Esophagus squamous epithelium (tissue), 5 donors: ENCODE measurements at regions not wholly inside any gene's neighbourhood (a gene's known extent, or its start where the extent isn't known, plus 50 kb on each side); places are given as distances from the start of the nearest gene placed in this dataset.

Experiments used
- DNase-seq: peaks from one replicate; lab custom pipeline; 2025; lab: John Stamatoyannopoulos, UW
- H3K27ac ChIP-seq, 4 donors: fragments of 200-600 bp; sonication (generic); one replicate each; pipeline ENCODE4 v1.5.1; 2016 to 2019; ENCODE audit warnings: mild to moderate bottlenecking in 1 of 4
- H3K27me3 ChIP-seq, 4 donors: fragments of 200-600 bp; sonication (generic); 1 replicate in 3 of 4; 2 replicates in 1 of 4; pipeline versions ENCODE4 v1.5.1 to v1.6.0; 2017 to 2021; ENCODE audit warnings: antibody characterized with exemption in 1 of 4
- H3K36me3 ChIP-seq, 3 donors: fragments of 200-600 bp; sonication (generic); one replicate each; pipeline ENCODE4 v1.5.1; 2016 to 2019
- H3K4me1 ChIP-seq, 3 donors: fragments of 200-600 bp; sonication (generic); one replicate each; pipeline ENCODE4 v1.5.1; 2017 to 2019
- H3K4me3 ChIP-seq, 4 donors: fragments of 200-600 bp; sonication (generic); 1 replicate in 3 of 4; 2 replicates in 1 of 4; pipeline ENCODE4 v1.5.1; 2016 to 2019; ENCODE audit warnings: mild to moderate bottlenecking in 2 of 4, moderate library complexity in 1 of 4
- H3K9me3 ChIP-seq, 3 donors: fragments of 200-600 bp; sonication (generic); one replicate each; pipeline ENCODE4 v1.5.1; 2016 to 2019
- POLR2A ChIP-seq, 4 donors: fragments of 450-650 bp; IDR thresholded peaks; one replicate each; pipeline ENCODE4 v1.6.1; 2017; ENCODE audit warnings: antibody characterized with exemption in 4 of 4, mild to moderate bottlenecking in 4 of 4, moderate library complexity in 3 of 4
- WGBS, 2 donors: methylation state at CpG; one replicate each; pipeline ENCODE4 v1.1.5; 2018; 5-methylcytosine and 5-hydroxymethylcytosine counted together
- intact Hi-C: fragments of 100-400 bp; cut with DNase I; formaldehyde crosslinking; loops from one replicate; pipeline ENCODE4 v1.15.0; 2022
- TF ChIP-seq, protein P1 (sequence below), 6 experiments: fragments of 450-650 bp in 4 of 6; fragments of 200-600 bp in 2 of 6; sonication (generic) in 2 of 6; IDR thresholded peaks; one replicate each; pipeline ENCODE4 v1.5.1; 2016 to 2019; ENCODE audit warnings: antibody characterized with exemption in 6 of 6, mild to moderate bottlenecking in 4 of 6, moderate library complexity in 4 of 6
- donor health status: DM: yes; HTN: yes; CAD: no.

GRCh38 chr16:86643671-86644070 lies 65.3 kb downstream of the FOXL1 start:
- DNase-seq, result no peak
- WGBS, 2 donors, result 56 to 70% methylated on average over 6 of the region's 6 CpGs
- peaks cover 0 to 10% (median 8%) of the 10 kb centered on the region in 3 donors for H3K9me3 ChIP-seq
- intact Hi-C loops, result no loop called here
- no peak overlapping the region for H3K27ac ChIP-seq
- no peak overlapping the region for H3K4me3 ChIP-seq
- H3K27me3 ChIP-seq, result peaks cover 0 to 19% (median 0%) of the 10 kb centered on the region in 4 donors
- no peak for TF ChIP-seq POLR2A (IDR thresholded peaks at IDR 0.05)
- TF ChIP-seq, protein P1, sequence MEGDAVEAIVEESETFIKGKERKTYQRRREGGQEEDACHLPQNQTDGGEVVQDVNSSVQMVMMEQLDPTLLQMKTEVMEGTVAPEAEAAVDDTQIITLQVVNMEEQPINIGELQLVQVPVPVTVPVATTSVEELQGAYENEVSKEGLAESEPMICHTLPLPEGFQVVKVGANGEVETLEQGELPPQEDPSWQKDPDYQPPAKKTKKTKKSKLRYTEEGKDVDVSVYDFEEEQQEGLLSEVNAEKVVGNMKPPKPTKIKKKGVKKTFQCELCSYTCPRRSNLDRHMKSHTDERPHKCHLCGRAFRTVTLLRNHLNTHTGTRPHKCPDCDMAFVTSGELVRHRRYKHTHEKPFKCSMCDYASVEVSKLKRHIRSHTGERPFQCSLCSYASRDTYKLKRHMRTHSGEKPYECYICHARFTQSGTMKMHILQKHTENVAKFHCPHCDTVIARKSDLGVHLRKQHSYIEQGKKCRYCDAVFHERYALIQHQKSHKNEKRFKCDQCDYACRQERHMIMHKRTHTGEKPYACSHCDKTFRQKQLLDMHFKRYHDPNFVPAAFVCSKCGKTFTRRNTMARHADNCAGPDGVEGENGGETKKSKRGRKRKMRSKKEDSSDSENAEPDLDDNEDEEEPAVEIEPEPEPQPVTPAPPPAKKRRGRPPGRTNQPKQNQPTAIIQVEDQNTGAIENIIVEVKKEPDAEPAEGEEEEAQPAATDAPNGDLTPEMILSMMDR (IDR thresholded peaks at IDR 0.05), result no peak
- no peaks in the 10 kb centered on the region for H3K4me1 ChIP-seq
- H3K36me3 ChIP-seq, result no peaks in the 10 kb centered on the region

DNA sequence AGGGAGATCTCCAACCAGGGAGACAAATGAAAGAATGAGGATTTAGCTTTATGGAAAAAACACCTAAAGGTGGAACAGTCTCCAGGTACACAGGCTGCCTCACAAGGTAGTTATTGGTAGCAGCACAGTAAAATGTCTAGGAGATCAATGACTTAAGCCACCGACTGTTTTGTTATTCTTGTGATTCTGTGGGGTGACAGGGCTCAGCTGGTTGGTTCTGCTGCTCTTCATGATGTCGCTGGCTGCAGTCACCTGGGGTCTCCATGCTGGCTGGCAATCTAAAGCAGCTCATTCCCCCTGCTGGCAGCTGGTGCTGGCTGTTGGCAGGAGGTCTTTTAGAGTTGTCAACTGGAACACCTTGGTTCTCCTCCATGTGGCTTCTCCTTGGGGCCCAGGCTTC lies 69.2 kb downstream of the FOXL1 start:
- intact Hi-C loops, result no loop called here
- Histone ChIP-seq H3K9me3 (peaks cover 0 to 10% (median 8%) of the 10 kb centered on the region in 3 donors), H3K4me1 (no peaks in the 10 kb centered on the region), H3K36me3 (no peaks in the 10 kb centered on the region), H3K27me3 (peaks cover 0 to 30% (median 0%) of the 10 kb centered on the region in 4 donors), H3K27ac (no peak overlapping the region), H3K4me3 (no peak overlapping the region)
- DNase-seq, result no peak
- TF ChIP-seq, protein P1 (IDR thresholded peaks at IDR 0.05), result no peak
- no peak for TF ChIP-seq POLR2A (IDR thresholded peaks at IDR 0.05)
- WGBS, 2 donors, result 94 to 96% methylated on average over 2 of the region's 2 CpGs

DNA sequence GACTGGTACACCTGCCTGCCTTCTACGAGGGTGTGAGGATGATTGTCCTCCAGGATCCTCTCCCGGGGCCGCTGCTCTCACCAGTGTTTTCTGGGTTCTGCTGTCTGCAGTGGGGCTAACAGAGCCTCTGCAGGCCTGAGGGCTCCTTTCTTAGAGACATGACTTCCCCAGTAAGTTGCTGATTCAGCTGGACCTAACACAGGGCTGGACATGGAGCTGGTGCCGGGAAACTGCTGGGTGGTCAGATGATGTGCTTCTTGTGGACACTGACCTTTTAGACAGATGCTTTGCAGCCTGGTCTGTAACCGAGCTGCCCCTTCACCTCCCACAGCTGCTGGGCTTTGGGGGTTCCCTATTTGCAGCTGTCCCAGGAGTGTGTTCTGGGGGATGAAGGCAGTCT lies 71.5 kb downstream of the FOXL1 start:
- TF ChIP-seq POLR2A (IDR thresholded peaks at IDR 0.05), result no peak
- TF ChIP-seq, protein P1 (IDR thresholded peaks at IDR 0.05), result no peak
- Histone ChIP-seq H3K36me3 (no peaks in the 10 kb centered on the region), H3K4me3 (no peak overlapping the region), H3K27me3 (peaks cover 0 to 49% (median 0%) of the 10 kb centered on the region in 4 donors), H3K27ac (no peak overlapping the region), H3K4me1 (no peaks in the 10 kb centered on the region), H3K9me3 (peaks cover 0 to 10% (median 8%) of the 10 kb centered on the region in 3 donors)
- 56 to 85% methylated on average over 3 of the region's 5 CpGs for WGBS, 2 donors
- no peak for DNase-seq
- intact Hi-C loops, result no loop called here

- no peak for DNase-seq
- Histone ChIP-seq H3K4me3 (no peak overlapping the region), H3K4me1 (no peaks in the 10 kb centered on the region), H3K27ac (no peak overlapping the region), H3K9me3 (peaks cover 0 to 10% (median 8%) of the 10 kb centered on the region in 3 donors), H3K36me3 (no peaks in the 10 kb centered on the region), H3K27me3 (peaks cover 0 to 57% (median 0%) of the 10 kb centered on the region in 4 donors)
- intact Hi-C loops, result no loop called here
- TF ChIP-seq, protein P1 (IDR thresholded peaks at IDR 0.05), result no peak
- no peak for TF ChIP-seq POLR2A (IDR thresholded peaks at IDR 0.05)
- WGBS, 2 donors, result 86 to 87% methylated on average over 9 of the region's 9 CpGs
Observed at GRCh38 chr16:86651013-86651627, 72.8 kb downstream of the FOXL1 start.

DNA sequence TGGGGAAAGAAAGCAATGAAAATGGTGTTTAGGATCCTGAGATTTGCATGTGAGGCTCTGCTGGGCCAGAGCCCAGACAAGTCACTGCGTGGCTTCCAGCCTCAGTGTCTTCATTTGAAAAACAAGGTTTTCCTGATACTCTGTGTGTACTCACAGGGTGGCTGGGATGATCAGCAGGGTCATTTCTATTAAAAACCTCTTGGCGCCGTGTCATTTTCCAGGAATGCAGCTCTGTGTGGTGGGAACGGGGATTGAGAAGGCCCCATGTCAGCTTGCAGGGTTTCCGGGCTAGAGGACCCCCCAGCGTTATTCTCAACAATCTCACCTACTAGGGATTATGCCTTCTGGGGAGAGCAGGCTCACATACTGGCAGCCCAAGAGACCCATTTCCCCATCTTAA lies 73.5 kb downstream of the FOXL1 start:
- no peak overlapping the region for H3K4me3 ChIP-seq
- no peak for DNase-seq

More for the DNA sequence above, 73.5 kb downstream of the FOXL1 start:
- Histone ChIP-seq H3K36me3 (no peaks in the 10 kb centered on the region), H3K27me3 (peaks cover 0 to 57% (median 0%) of the 10 kb centered on the region in 4 donors), H3K4me1 (no peaks in the 10 kb centered on the region), H3K9me3 (peaks cover 0 to 10% (median 8%) of the 10 kb centered on the region in 3 donors), H3K27ac (no peak overlapping the region)
- WGBS, 2 donors, result 53 to 87% methylated on average over 6 of the region's 6 CpGs
- intact Hi-C loops, result no loop called here
- TF ChIP-seq, protein P1 (IDR thresholded peaks at IDR 0.05), result no peak
- TF ChIP-seq POLR2A (IDR thresholded peaks at IDR 0.05), result no peak
